GM12864 (cell line): ENCODE measurements at regions not wholly inside any gene's neighbourhood (a gene's known extent, or its start where the extent isn't known, plus 50 kb on each side); places are given as distances from the start of the nearest gene placed in this dataset.

Experiments used
- DNase-seq: peaks from one replicate; pipeline ENCODE4 v3.0.0-alpha.2; 2011; ENCODE audit warnings: low read depth
- H3K4me3 ChIP-seq: 2 replicates; pipeline ENCODE4 v1.5.1; 2011; ENCODE audit warnings: mild to moderate bottlenecking, low read depth, low read length, control low read depth
- CTCF ChIP-seq: IDR thresholded peaks from 2 replicates; pipeline ENCODE4 v1.5.1; 2011; ENCODE audit warnings: low read depth, mild to moderate bottlenecking, moderate library complexity, low read length, control low read depth, inconsistent platforms; ENCODE audit errors: missing control alignments

- no peak overlapping the region for H3K4me3 ChIP-seq
- DNase-seq: no peak
- no peak for TF ChIP-seq CTCF
Observed at GRCh38 chr2:121903037-121903689, 147.7 kb downstream of the TSN start.

- DNase-seq: no peak
- no peak for TF ChIP-seq CTCF
- no peak overlapping the region for H3K4me3 ChIP-seq
Observed at GRCh38 chr2:121904656-121905055, 149.2 kb downstream of the TSN start.

- no peak for TF ChIP-seq CTCF
- no peak for DNase-seq
- no peak overlapping the region for H3K4me3 ChIP-seq
Observed at GRCh38 chr2:121905201-121905600, 149.8 kb downstream of the TSN start.

- TF ChIP-seq CTCF: no peak
- DNase-seq: no peak
Observed at GRCh38 chr2:121906170-121906569, 150.7 kb downstream of the TSN start.

GRCh38 chr2:121907928-121908327 is 152.5 kb downstream of the TSN start:
- H3K4me3 ChIP-seq: no peak overlapping the region
- TF ChIP-seq CTCF: no peak
- DNase-seq: no peak

More at GRCh38 chr2:121906170-121906569, 150.7 kb downstream of the TSN start:
- no peak overlapping the region for H3K4me3 ChIP-seq

- TF ChIP-seq CTCF: no peak
- H3K4me3 ChIP-seq: no peak overlapping the region
- no peak for DNase-seq
Observed at GRCh38 chr2:121910139-121910538, 154.7 kb downstream of the TSN start.

- TF ChIP-seq CTCF: no peak
- no peak overlapping the region for H3K4me3 ChIP-seq
- no peak for DNase-seq
Observed at GRCh38 chr2:121911036-121911435, 155.6 kb downstream of the TSN start.
